HG03558 (cell line): ENCODE measurements at regions not wholly inside any gene's neighbourhood (a gene's known extent, or its start where the extent isn't known, plus 50 kb on each side); places are given as distances from the start of the nearest gene placed in this dataset.

Source experiments
- ATAC-seq: cut with Tn5 transposase; IDR thresholded peaks from one replicate; pipeline ENCODE4 v1.9.1; 2021; ENCODE audit warnings: moderate number of reproducible peaks; ENCODE audit not compliant: unreplicated experiment; ENCODE audit errors: extremely low read depth

DNA sequence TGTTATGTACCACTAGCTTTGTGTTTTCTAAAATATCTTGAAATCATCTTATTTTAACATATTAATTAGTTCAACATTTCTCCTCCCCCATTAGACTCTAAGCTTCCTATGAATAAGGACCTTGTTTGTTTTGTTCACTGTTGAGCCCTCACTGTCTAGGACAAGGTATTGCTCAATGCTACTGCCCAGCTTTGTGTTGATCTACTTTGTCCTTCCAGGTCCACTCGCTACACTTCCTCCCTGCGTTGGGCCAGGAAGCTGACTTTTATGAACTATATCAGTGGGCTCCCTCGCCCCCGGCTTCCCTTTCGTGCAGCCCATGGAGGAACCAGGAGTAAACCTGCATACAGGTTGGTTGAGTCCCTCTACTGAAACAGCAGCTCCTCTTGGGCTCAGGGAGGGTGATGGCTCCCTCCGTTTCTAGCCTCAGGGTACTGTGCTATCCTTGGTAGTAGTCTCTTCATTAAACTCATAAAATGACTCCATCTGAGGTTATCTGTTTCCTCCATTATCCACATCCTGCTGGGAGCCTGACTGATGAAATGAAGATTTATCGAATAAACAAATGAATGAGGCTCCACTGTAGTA is 272.5 kb downstream of the CLIC5 start:
- ATAC-seq = no peak

GRCh38 chr6:45742591-45742990 is 273.1 kb downstream of the CLIC5 start:
- no peak for ATAC-seq

DNA sequence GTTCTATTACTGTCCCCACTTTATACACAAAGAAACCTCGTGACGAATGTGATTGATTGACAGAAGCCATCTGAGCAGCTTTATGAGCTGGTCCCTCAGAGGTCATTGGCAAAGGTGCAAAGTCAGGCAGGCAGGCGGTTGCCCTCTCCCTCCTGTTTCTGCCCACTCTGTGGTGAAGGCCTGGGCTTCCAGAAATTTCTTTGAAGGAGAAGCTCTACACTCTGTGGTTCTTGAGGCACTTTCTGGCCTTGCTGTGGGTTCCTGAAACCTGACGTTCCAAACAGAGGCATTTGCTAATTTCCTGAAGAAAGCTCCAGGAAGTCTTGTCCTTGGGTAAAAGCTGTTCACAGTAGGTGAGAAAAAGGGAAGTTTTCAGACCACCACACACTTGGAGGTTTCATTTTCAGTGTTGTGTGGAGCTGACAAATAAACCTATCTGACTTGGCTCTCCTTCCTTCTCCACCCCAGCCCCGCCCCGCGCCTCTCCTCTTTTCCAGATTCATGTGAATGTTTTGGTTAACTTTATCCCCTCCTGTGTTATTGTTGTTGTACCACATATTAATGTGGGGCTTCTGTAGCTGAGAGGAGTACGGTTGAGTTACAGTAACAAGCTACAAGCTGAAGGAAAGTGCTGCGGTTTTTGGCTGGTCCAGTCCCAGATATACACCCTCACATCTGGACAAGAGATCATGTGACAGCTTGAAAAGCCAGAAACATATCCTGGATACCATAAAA is 274.1 kb downstream of the CLIC5 start:
- no peak for ATAC-seq

DNA sequence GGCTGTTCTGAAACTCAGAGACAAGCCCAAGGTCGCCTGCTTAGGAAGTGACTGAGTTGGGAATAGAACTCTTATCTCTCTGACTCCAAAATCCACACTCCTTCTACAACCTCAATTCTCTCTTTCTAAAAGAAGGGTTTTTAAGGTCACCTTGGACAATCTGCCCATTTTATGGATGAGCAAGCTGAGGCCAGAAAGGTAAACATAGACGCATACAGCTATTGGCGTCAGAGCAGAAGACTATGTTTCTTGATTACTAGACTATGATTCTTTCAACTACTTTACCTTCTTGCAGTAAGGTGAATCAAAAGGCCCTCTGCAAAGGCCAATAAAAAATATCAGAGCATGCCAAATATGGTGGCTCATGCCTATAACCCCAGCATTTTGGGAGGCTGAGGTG is 276.6 kb downstream of the CLIC5 start:
- ATAC-seq = no peak

- no peak for ATAC-seq
Measured at GRCh38 chr6:45738057-45738455, 277.6 kb downstream of the CLIC5 start.

GRCh38 chr6:45737331-45738056 is 278.2 kb downstream of the CLIC5 start:
- ATAC-seq = peak; percentile 46

- no peak for ATAC-seq
Measured at GRCh38 chr6:45736134-45736533, 279.5 kb downstream of the CLIC5 start.

- no peak for ATAC-seq
Measured at GRCh38 chr6:45732731-45733130, 282.9 kb downstream of the CLIC5 start.

GRCh38 chr6:45730232-45730631 is 285.4 kb downstream of the CLIC5 start:
- no peak for ATAC-seq

DNA sequence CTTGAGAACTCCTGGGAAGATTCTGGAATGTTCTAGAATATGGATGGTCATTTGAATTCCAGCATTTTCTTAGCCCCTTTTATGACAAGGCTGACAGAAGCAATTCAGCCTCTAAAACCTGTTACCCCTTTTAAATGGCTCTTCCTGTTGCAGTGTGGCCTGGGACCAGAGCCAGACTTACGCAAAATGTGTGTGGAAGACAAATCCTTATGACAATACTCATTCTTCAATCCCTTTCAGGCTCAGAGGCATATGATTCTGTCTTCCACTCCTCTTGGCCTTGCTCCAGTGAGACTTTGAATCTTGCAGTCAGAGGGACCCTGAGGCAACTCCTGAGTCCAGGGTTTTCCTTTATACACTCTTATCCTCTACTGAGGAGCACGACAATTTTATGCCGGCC is 287.0 kb downstream of the CLIC5 start:
- ATAC-seq = no peak

DNA sequence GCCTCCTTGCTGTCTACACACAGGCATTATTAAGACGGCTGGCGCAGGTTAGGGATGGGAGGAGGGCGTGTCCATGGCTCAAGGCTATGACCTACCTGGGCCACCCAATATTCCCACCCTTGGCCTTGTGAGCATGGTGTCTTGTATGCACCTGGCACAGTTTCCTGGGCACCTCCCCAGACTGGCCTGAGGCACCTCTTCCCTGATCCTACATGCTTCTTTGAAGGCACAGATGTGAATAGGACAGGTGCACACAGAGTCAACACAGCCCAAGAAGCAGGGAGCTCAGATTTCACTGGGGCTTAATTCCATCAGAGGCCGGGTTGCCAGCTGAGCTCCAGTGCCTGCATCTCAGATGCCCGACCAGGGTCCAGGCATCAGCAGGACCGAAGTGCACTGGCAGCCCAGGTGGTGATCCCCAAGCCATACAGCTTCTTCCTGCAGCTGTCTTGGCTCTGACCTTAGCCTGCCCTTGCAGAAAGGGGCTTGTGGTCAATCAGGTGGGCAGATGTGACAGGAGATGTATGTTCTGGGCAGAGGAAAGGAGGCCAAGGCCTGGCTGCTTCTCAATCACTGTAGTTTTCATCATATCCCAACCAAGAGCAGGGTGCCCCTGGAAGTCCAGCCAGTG is 287.7 kb downstream of the CLIC5 start:
- no peak for ATAC-seq

- ATAC-seq = no peak
Measured at GRCh38 chr6:45727228-45727627, 288.4 kb downstream of the CLIC5 start.

GRCh38 chr6:45726444-45726843 is 289.2 kb downstream of the CLIC5 start:
- no peak for ATAC-seq

DNA sequence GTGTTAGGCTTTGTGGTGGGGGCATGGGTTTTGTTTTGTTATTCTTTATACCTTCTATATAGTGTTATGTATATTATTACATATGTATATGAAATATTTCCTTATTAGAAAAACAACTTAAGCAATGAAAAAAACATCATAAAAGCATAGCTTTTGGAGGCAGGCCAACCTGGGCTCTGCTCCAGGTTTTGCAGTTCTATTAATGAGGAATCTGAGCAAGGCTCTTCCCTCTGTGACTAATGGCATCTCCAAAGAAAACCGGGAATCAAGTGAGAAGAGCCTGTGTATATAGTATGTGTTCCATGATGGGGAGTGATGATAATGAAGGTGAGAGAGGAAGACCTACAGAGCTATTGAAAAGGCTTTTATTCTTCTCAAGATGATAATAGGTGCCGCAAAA is 291.1 kb downstream of the CLIC5 start:
- no peak for ATAC-seq

- no peak for ATAC-seq
Measured at GRCh38 chr6:45724027-45724426, 291.6 kb downstream of the CLIC5 start.

DNA sequence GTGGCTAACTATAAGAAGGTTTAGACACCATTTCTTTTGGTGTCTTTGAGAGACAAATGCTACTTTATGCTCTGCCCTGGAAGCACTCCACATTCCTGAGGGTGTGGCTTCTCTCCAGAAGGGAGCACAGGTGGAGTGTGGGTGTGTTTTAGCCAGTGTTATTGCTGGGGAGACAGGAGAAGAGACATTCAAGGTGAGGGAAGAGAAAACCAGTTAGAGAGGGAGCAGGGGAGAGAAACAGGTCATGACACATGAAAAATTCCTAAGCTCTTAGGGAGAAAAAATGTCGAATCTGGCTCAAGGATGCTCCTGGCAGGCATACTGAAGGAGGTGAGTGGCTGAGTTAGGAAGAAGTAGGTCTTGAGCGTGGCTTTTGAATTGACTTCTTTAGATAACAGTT is 292.8 kb downstream of the CLIC5 start:
- no peak for ATAC-seq

DNA sequence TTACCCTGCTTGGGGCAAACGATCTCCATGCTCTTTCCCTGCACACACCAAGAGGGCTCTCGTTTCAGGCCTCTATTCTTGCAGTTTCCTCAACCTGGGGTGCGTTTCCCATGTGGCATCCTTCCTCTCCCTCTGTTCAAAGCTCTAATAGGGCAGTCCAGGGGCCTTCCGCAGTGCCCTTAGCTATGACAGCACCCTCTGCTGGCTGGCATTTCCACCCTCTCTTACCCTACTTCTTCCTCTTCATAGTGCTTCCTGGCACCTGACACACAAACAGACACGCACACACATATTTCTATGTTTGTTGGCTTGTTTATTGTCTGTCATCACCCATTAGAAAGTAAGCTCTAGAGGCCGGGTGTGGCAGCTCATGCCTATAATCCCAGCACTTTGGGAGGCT is 294.0 kb downstream of the CLIC5 start:
- ATAC-seq = no peak

DNA sequence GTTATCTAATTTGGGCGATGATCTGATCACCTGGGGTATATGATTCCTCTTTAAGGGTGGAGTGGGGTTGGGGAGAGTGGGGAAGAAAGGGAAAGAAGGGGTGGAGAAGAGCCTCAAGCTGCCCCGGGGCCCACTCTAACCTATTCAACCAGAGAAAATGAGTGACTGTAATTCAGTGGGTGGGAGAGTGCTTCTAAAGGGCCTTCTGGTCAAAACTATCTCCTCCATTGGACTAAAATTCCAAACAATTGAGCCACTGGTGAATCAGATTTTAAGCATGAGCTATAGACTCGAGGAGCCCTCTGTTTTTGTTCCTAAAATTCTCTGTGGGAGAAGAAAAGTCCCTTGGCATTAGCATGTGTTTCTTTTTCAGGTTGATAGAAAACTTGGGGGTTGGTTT is 296.8 kb downstream of the CLIC5 start:
- ATAC-seq = no peak

DNA sequence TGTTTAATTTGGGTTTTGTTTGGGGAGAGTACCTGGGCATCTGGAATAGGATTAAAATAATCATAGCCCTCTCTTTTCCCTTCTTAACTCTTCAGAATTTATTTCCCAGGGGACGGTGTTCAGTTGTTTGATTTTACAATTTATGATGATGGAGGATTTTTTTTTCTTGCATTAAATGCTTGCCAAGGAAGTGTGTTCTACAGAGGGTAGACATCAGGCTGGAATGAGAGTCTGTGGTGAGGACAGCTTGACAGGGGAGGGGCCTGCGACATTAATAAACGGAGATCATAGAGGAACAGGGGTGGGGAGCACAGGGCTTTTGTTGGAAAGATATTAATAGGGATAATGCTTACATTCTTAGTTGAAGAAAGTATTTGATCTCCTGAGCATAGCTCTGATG is 297.5 kb downstream of the CLIC5 start:
- no peak for ATAC-seq

GRCh38 chr6:45717715-45718114 is 297.9 kb downstream of the CLIC5 start:
- ATAC-seq = no peak

DNA sequence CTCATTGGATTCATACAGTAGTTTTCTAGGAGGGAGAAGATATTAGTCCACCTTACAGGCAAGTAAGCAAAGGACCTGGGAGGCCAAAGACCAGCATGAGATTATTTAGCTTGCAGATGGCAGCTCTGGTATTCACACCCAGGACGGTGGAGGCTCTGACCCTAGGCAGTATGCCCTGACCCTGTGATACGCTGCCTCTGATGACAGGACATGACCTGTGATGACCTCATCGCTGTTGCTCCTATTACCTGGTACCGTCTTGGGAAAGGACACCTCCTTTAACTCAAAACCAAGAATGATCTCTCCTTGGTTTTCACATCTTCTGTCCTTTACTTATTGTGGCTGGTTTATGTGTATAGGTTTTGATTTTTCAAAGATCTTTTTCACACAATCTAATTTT is 298.6 kb downstream of the CLIC5 start:
- ATAC-seq = no peak
